Inflammatory macrophage (primary cell): ENCODE measurements at regions not wholly inside any gene's neighbourhood (a gene's known extent, or its start where the extent isn't known, plus 50 kb on each side); places are given as distances from the start of the nearest gene placed in this dataset.

Experiments
- DNase-seq, 2 donors: peaks; one replicate each; pipeline ENCODE4 v3.0.0-alpha.2; 2020 to 2022

DNA sequence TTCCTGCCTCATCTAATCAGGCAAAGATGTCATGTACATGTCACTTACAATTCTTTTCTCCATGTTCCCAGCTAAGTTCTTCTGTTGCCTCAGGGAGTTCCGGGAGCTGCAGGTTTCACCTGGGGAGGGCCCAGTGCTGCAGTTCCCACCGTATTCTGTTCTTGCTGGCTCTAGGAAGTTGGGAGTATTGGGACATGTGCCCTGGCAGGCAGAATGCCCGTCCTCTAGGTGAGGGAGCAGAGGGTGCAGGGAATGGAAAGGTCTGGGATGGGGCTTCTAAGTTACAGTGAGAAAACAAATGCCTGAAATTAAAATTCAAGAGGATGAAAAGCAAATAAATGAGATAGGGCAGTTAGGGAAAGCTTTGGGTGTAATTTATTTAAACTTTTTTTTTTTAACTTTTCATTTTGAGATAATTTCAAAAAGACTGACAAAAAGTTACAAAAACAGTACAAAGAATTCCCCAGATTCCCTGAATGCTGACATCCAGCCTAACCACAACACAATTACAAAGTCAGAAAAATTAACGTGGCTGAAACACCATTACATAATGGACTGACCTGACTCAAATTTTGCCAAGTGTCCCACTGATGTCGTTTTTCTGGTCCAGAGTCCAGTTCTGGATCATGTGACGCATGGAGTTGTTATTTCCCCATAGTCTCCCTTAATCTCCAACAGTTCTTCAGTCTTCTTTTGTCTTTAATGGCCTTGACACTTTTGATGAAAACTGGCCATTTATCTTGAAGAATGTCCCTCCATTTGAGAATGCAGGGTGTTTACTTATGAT is 187.2 kb upstream of the MYL2 start:
- DNase-seq = no peak

DNA sequence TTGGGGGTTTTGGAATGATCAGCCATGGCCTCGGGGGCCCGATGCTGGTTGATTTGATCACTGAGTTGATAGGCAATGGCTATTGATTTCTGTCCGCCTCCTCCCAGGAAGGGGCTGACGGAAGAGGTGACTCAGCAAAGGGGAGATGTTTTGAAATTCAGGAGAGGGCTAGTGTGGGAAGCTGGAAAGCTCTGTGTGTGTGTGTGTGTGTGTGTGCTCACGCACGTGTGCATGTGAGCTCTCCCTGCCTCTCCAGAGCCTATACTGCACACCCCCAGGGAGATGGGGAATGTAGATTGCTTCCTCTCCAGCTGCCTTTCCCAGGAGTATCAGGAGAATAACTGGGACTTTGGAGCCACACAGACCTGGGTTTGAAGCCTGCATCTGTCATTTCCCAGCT is 184.9 kb upstream of the MYL2 start:
- no peak for DNase-seq

DNA sequence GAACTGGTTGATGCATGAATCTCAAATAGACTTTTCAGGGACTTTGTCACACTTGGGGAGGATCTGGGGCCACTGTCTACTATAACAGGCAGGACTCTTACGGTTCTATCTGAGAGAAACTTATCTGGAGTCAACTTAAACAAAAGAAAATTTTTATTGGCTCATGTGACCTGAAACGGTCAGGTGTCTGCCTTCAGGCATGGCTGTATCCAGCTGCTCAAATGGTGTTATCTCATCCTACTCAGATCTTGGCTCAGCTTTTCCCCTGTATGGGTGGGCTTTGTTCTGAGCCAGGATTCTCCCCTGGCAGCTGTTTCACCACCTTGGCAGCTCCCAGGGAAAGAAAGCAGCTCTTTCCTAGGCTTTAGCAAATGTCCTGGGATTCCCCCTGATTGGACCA is 183.2 kb upstream of the MYL2 start:
- DNase-seq = no peak

DNA sequence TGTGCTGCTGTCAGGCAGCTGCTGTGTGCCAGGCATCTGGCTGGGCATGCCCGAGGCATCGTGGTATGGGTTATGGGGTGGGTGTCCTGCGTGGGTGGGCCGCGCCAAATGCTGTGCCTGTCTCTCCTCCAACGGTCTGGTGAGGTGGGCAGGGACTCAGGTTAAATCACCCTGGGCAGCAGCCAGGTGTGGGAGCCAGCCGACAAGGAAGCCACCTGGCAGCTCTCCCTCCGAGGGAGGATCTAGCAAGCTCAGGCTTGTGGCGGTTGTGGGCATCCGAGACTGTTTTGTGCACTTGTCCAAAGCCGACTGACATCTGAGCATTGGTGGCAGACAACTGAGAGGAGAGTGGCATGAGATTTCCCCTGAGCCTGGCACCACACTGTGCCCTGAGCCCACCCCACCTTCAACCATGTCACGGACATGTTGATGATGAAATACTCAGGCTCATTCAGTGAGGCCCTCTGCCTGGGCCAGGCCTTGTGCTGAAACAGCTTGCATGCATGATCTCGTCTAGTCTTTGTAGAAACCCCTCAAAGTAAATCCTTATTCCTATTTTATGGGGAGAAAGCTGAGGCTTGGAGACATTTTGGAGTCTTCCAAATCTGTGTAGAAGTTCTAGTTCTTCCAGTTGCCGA is 181.8 kb upstream of the MYL2 start:
- no peak for DNase-seq

DNA sequence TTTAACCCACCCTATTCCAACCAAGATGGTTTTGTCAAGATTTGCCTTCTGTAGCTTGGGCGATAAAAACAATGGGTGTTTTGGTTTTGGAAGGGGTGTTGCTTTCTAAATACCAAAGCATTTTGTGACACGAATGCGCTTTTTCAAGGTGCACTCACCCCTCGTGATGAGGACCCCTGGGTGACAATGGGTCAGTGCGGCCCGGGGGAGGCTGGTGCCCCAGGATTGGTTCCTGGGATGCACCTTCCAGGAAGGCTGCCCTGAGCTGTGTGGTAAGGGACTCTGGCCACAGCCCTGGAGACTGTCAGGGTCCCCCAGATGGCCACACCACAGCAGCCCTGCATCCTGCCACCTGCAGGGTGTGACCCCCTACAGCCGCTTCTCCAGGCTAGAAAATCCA is 180.6 kb upstream of the MYL2 start:
- DNase-seq = no peak

DNA sequence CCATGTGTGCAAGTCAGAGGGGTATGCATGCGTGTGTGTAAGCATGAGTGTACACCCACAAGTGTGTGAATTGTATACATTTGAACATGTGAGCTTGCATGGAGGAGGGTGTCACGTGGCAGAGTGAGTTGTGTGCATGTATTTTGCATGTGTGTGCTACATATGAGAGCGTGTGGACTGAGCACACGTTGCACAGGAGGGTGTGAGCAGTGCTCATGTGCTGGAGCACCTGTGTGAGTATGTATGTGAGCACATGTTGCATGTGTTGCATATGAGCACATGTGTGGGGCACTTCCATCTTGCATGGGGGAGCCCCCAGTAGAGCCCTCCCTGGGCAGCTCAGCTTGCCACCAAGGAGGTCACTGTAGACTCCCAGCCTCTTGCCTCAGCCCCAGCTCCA is 180.2 kb upstream of the MYL2 start:
- DNase-seq = no peak

DNA sequence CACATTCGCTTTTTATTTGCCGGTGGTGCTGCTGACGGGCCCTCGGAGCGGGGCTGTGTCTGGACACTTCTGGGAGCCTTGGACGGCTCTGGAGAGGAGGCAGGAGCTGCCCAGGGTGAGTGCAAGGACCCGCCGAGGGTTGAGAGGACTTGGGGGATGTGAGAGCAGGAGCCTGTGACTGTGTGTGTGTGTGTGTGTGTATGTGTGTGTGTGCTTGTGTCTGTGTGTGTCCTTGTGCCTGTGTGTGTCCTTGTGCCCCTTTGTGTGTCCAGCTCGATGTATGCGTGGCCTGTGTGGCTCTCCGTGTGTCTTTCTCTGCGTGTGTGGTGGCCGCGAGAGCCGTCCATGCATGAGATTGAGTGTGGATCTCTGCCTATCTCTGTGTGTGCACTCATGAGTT is 179.6 kb upstream of the MYL2 start:
- no peak for DNase-seq

DNA sequence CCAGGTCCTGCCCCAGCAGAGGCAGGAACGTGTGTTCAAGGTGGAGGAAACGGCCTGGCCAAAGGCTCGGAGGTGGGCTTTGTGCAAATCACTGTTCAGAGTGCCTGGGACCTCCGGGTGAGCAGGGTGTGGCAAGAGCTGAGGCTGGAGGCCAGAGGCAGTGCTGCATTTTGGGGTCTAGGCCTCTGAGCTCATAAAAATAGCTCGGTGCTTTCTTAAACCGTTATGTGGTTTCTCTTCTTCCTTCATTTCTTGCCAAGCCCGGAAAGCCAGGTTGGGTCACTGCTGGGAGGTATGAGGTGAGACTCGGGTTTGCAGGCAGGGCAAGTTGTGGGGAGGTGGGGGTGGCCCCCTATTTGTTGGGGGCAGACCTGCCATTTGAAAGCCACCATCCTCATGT is 178.8 kb upstream of the MYL2 start:
- DNase-seq = no peak

DNA sequence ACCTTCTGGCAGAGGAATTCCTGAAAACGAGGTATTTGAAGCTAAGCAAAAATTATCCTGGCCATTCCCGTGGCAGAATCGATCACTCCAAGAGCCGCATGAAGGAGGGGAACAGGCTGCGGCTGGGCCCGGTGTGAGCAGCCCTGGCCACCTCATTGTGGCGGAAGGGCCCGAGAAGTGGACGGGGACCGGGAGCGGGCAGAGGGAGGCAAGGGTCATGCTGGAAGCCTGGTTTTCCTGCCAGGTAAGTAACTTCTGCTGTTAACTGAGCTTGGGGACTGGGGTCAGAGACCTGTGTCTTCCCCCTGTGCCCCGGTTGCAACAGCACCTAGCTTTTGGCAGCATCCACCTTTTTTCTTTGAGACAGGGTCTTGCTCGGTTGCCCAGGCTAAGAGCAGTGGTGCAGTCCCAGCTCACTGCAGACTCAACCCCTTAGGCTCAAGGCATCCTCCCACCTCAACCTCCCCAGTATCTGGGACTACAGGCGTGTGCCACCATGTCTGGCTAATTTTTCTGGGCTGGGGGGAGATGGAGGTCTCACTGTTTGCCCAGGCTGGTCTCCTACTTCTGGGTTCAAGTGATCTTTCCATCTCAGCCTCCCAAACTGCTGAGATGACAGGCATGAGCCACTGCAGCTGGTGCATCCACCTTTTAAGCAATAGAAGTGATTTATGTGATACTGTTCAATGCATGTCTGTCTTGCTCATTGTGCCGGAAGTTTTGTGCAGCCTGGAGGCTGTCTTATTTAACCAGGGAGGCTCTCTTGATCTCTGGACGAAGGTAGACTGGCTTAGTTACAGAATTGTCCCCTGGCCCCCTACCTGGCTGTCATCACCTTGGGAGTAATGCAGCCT is 174.0 kb upstream of the MYL2 start:
- no peak for DNase-seq

DNA sequence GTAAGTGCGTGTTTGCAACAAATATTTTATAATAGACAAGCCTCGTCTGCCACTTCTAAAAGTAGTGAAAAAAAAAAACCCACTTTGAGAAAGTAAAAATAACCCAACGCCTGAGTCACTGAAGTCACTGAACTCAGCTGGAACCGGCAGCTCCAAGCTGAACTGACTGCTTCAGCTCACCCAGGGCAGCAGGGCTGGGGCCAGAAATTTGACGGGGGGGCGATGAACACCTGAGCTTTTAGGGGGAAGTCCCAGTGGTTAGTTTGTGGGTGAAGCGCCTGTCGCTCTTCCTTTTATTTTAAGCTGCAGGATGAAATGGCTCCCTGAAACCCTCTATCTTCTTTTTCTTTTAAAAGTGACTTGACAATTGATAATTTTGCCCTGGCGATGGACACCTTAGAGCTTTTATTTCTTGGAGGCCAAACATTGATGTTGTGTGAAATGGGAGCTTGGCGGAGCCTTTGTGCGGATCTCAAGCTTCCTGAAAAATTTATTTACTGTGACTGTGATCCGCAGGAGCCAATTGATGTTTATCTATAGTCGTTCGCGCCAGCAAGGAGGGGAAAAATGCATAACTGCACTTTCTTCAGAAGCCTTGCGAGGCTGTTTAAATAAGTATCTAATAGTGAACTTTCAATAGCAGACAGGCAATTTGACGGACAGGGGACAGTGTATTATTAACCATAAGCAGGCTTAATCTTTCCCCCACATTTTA is 173.2 kb upstream of the MYL2 start:
- DNase-seq = no peak

DNA sequence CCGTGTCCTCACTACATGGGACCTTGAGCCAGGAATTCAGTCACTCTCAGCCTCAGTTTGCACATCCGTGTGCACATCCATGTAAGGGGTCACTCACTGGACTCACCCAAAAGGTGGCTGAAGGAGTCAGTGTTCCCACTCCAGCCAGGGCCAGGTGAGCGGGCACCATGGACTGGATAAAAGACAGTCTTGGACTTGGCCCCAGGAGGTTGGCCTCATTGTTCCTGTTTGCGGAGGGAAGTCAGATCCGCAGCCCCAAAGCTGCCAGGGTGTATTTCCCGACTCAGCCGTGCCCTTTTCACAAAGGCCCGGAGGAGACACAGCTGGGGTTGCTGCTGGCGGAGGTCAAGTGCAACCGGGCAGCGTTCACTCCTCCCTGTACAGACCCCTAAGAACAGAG is 170.7 kb upstream of the MYL2 start:
- peak in 1 of 2 donors; percentile 16 for DNase-seq

DNA sequence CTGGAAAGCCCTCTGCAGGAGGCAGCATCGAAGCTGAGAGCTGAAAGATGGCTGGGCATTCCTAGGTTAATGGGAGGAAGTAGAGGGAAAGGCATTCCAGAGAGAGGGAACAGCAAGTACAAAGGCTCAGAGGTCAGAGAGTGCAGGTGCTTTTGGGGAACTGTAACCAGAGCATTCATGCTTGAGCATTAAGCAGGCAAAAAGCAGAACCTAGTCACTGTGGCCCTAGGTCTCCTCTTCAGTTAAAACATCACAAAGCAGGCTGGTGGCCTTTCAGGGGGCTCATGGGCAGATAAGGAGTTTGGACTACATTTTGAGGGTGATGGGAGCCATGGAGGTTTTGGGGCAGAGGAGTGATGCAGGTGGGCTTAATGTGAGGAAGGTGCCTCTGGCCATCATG is 169.2 kb upstream of the MYL2 start:
- no peak for DNase-seq

DNA sequence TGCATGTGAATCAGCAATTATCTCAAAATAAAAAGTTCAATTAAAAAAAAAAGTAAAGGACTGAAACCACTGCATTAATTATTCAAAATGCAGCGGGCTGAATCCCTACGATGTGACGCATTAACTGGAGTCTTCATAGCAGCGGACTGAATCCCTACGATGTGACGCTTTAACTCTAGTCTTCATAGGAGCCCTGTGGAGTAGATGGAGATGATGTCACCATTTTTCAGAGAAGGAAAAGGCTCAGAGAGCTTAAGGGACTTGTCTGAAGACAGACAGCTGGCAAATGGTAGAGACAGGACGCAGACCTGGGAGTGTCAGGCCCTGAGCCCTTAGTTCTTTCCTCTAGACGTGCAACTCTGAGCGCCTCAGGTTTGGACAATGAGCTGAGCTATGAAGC is 168.0 kb upstream of the MYL2 start:
- no peak for DNase-seq

DNA sequence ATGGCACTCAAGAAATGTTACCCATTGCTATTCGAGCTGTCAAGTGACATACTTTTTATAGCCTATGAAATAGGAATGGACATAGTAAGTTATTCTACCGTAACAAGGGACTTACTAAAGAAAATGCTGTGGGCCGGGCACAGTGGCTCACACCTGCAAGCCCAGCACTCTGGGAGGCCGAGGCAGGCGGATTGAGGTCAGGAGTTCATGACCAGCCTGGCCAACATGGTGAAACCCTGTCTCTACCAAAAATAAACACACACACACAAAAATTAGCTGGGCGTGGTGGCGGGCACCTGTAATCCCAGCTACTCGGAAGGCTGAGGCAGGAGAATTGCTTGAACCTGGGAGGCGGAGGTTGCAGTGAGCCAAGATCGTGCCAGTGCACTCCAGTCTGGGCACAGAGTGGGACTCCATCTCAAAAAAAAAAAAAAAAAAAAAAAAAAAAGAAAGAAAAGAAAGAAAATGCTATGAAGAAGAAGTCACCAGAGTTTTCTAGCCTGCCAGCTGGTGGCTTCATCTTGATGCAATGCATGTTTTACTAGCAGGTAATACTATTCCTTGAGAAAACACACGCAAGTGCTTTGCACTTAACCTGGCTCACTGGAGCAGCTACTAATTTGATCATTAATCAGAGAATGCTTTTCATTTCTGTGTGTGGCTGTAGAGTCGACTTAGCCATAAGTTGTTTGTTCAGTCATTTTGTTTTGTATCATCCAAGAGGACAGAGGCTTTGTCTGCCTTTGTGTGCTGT is 166.7 kb upstream of the MYL2 start:
- DNase-seq = no peak

DNA sequence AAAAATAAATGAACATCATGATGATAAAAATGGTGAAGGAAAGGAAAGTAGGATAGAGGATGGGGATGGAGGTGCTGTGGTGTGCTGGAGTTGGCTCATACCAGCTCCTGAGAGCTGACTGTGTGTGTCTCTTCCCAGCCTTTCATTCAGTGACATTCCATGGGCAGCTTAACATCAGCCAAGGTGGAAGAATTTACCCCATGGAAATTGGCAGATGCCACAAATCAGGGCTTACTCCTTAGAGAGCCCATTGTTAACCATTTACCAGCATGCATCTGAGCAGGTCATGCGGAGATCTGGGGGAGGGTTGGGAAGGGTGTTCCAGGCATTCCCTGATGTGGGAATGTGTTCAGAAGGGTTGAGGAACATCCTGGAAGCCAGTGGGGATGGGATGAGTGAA is 164.7 kb upstream of the MYL2 start:
- no peak for DNase-seq

DNA sequence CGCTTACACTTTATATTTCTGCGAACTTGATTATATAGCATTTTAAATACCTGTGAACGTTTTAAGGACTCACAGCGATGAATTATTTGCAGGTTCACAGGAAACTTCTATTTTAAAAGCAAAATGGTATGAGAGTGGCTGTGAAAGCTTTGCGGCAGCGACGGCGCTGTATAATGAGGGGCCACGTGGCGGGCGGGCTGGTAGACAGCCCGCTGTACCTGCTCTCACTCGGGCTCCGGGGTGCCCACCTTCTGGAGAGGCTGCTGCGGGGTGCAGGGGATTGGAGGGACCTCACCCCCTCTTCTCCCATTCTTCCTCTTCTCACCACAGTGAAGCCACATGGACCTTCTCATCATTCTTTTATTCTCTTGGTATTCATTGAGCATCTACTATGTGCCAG is 164.2 kb upstream of the MYL2 start:
- DNase-seq = no peak

DNA sequence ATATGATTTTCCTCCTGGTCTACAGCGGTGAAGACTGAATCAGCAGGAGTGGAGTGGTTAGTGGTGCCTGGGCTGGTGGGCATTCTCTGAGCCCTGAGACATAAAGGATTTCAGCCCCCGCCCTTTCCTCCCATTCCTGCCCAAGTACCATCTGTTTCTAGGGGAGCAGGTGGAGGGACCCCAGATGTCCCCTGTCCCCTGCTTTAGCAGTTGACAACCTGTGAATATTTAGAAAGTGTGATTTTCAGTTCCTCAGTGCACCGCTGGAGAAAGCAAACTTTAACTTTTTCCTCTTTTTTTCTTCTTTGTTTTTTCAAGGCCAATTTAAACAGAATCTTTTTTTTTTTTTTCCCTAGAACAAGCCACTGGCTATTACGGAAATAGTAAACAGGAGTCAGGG is 163.8 kb upstream of the MYL2 start:
- no peak for DNase-seq

DNA sequence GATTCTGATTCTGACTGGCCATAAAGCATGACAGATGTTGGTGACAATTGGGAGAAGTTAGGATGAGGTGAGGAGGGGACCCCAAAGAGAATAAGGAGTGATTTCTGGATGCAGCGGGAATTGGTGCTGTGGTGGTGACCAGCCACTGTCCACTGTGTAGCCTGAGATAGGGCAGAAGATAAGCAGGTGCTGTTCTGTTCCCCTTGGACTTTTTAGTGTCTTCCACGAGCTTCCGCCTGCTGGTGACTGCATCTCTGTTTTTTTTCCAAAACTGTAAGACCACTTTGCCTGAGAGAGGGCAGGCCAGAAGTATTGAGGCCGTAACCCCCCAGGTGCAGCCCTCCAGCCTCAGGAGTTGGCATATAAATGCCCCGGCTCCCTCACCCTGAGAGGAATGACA is 161.2 kb upstream of the MYL2 start:
- no peak for DNase-seq

DNA sequence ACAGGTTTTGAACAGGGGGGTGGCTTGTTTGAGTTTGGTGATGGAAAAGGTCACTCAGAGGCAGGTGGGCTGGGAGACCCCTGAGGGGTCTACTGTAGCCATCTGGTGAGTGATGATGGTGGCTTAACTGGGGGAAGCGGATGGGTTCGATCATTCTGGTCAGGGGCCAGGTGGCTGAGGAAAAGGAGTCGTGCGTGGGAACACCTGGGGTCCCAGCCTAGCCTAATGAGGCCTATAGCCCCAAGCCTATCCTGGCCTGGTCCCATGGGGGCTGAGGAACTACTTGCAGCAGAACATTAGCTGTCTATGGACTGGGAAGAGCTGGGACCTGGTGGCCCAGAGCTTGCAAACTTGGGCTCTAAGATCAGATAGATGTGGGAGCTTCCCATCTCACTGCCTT is 158.4 kb upstream of the MYL2 start:
- no peak for DNase-seq

DNA sequence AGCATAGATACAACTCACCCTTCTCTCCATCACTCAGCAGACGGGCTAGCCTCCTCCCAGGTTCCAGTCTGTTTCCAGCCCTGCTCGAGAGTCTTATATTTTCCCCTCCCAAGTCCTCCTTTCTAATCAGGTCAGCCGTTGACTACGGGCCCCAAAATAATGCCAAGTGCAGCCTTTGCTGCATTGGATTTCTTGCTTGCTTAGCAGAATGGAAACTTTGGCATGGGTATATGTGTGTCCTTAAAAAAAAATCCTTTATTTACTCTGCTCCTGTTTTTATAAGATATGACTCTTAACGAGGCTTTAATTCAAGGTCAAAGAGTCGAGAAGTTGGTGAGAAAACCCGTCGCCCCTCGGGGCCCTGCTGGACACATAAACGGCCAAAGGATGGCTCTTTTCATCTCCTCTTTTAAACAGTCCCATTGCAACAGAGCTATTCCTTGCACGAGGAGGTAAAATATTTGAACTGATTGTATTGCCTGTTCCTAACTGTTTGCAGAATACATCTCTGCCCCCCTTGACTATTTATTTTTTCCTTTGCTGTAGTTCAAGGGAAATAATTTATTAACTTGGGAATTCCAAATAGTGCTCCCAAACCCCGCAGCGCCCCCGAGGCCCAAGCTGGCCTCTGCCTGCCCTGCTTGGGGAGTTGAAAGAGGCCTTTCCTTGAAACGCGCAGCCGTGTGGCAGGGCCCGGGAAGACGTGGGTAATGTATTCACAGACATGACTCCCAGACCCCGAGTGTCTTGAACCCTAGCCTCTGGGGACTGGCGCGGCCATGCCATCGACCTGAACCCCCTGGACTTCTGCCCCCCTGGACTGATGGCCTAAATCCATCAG is 156.5 kb upstream of the MYL2 start:
- DNase-seq = no peak

DNA sequence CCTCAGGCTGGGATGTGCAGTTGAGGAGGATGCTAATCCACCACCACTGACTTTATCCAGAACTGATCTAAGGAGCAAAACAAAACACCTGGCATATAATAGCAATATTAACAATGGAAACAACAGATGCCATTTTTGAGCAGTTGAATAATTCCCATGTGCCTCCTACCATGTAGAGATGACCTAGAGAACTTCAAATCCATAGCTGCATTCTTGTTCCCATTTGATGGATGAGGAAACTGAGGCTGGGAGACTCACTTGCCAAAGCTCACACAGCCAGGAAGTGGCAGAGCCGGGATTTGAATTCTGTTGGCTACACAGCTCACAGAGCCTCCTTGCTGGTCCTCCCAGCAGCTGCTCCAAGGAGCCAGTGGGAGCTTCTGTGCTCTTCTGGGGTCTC is 155.8 kb upstream of the MYL2 start:
- DNase-seq = no peak
